GM13977 (cell line): ENCODE measurements at regions not wholly inside any gene's neighbourhood (a gene's known extent, or its start where the extent isn't known, plus 50 kb on each side); places are given as distances from the start of the nearest gene placed in this dataset.
A peak's percentile ranks its signal among the peaks of the same experiment; 100 is the strongest.
"Not testable (repeated sequence)": the region's sequence is repeated elsewhere in the genome, so short reads cannot be mapped to it uniquely, and the experiment has no call there.

Experiments used
- DNase-seq: peaks from one replicate; pipeline ENCODE4 v3.0.0; 2012; ENCODE audit warnings: low spot score
- in situ Hi-C: fragments of 300-500 bp; cut with MboI; formaldehyde crosslinking; loops from one replicate; pipeline ENCODE4 v1.12.0; 2022; ENCODE audit warnings: low sequenced_read_pairs, low pct_unique_long_range_greater_than_20kb, mixed read lengths, inconsistent platforms; ENCODE audit not compliant: unreplicated experiment
- TF ChIP-seq, protein P1 (sequence below): IDR thresholded peaks from 2 replicates; pipeline ENCODE4 v1.5.1; 2012; ENCODE audit warnings: mild to moderate bottlenecking, control low read depth; ENCODE audit not compliant: insufficient read depth; ENCODE audit errors: extremely low read depth, missing control alignments

GRCh38 chr2:223283771-223284170 is 231.8 kb downstream of the KCNE4 start:
- in situ Hi-C loops = no loop called here
- TF ChIP-seq, protein P1, sequence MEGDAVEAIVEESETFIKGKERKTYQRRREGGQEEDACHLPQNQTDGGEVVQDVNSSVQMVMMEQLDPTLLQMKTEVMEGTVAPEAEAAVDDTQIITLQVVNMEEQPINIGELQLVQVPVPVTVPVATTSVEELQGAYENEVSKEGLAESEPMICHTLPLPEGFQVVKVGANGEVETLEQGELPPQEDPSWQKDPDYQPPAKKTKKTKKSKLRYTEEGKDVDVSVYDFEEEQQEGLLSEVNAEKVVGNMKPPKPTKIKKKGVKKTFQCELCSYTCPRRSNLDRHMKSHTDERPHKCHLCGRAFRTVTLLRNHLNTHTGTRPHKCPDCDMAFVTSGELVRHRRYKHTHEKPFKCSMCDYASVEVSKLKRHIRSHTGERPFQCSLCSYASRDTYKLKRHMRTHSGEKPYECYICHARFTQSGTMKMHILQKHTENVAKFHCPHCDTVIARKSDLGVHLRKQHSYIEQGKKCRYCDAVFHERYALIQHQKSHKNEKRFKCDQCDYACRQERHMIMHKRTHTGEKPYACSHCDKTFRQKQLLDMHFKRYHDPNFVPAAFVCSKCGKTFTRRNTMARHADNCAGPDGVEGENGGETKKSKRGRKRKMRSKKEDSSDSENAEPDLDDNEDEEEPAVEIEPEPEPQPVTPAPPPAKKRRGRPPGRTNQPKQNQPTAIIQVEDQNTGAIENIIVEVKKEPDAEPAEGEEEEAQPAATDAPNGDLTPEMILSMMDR = no peak
- no peak for DNase-seq

- DNase-seq = no peak
Observed at GRCh38 chr2:223285370-223286265, 233.6 kb downstream of the KCNE4 start.

DNA sequence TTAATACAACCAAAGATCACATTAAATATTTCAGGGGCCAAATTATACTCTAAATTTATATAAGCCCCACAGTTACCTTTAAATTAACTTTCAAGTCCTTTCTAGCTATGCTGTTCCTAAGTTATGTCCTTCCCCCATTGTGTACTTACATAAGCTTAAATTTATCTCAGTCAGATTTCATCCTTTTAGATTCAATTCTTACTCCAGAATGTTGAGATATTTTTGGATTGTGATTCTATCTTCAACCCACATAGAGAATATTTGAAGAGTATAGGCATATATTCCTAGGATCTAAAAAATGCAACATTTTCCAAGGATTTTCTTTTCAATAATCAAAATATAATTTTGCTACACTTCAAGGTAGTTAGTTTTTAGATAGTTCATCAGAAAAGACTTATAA is 242.8 kb downstream of the KCNE4 start:
- TF ChIP-seq, protein P1 = no peak
- DNase-seq = no peak
- in situ Hi-C loops = no loop called here

More at GRCh38 chr2:223285370-223286265, 233.6 kb downstream of the KCNE4 start:
- TF ChIP-seq, protein P1 = no peak
- in situ Hi-C loops = no loop called here

DNA sequence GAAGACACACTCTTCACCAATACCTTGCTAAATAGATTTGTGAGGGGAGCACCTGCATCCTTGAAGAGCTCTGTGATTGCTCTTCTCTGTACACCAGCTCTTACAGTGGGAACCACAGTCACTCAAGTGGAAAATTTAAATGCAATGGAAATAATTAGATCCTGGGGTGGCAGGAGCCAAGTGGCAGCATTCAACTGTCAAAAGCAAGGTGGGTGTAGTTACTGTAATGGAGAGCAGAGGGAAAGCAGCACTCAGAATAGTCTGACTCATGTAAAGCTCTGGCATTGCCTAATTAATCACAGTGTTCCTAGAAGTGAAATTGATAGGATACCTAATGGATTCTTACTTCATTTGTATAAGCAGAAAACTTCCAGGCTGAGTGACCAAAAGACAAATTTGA is 245.8 kb downstream of the KCNE4 start:
- DNase-seq = no peak
- TF ChIP-seq, protein P1 = no peak
- in situ Hi-C loops = no loop called here

- DNase-seq, in situ Hi-C loops: not testable (repeated sequence)
Observed at GRCh38 chr2:223298329-223298728, 246.3 kb downstream of the KCNE4 start.

DNA sequence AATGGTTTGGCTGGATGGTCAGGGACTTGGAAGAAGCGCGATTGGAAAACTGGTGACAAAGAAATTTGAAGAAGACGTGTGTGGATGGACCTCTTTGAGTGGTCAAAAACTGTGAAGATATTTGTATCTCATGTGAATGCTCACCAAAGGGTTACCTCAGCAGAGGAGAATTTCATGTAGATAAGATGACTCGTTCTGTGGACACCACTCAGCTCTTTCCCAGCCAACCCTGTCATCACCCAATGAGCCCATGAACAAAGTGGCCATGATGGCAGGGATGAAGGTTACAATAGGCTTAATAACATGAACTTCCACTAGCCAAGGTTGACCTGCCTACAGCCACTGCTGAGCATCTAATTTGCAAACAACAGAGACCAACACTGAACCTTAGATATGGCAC is 248.3 kb downstream of the KCNE4 start:
- DNase-seq = no peak
- TF ChIP-seq, protein P1 = no peak
- in situ Hi-C loops = no loop called here

- DNase-seq = no peak
- TF ChIP-seq, protein P1 = peak; percentile 52
- in situ Hi-C loops = no loop called here
Observed at GRCh38 chr2:223306371-223306770, 254.4 kb downstream of the KCNE4 start.
